Neural progenitor cell (in vitro differentiated cells): ENCODE measurements at regions not wholly inside any gene's neighbourhood (a gene's known extent, or its start where the extent isn't known, plus 50 kb on each side); places are given as distances from the start of the nearest gene placed in this dataset.

Source experiments
- EZH2phosphoT487 ChIP-seq: fragments of 200-600 bp; sonication (generic); IDR thresholded peaks from 2 replicates; pipeline ENCODE4 v1.6.1; 2017; ENCODE audit warnings: antibody characterized with exemption
- TF ChIP-seq, protein P1 (sequence below): fragments of 200-600 bp; sonication (generic); IDR thresholded peaks from 2 replicates; pipeline ENCODE4 v1.5.1; 2017; ENCODE audit warnings: antibody characterized with exemption, mild to moderate bottlenecking

DNA sequence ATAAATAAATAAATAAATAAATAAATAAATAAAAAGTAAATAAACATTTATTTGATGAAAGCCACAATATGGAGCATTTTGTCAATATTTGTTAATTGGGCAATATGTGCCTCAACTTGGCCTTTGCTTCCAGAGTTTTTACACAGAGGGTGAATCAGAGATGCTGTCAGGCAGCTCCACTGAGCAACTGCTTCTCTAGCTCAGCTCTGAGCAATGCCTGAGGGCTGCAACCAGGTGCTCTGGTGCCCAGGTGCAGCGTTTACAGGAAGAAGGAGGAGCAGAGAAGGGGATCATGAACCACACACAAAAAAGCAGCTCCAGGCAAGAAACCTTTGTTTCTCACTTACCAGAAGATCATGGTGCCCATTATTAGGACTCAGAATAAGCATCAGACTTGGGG lies 876.2 kb upstream of the AUTS2 start:
- TF ChIP-seq, protein P1, sequence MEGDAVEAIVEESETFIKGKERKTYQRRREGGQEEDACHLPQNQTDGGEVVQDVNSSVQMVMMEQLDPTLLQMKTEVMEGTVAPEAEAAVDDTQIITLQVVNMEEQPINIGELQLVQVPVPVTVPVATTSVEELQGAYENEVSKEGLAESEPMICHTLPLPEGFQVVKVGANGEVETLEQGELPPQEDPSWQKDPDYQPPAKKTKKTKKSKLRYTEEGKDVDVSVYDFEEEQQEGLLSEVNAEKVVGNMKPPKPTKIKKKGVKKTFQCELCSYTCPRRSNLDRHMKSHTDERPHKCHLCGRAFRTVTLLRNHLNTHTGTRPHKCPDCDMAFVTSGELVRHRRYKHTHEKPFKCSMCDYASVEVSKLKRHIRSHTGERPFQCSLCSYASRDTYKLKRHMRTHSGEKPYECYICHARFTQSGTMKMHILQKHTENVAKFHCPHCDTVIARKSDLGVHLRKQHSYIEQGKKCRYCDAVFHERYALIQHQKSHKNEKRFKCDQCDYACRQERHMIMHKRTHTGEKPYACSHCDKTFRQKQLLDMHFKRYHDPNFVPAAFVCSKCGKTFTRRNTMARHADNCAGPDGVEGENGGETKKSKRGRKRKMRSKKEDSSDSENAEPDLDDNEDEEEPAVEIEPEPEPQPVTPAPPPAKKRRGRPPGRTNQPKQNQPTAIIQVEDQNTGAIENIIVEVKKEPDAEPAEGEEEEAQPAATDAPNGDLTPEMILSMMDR, result no peak
- no peak for TF ChIP-seq EZH2phosphoT487
